SK-N-MC (cell line): ENCODE measurements at regions not wholly inside any gene's neighbourhood (a gene's known extent, or its start where the extent isn't known, plus 50 kb on each side); places are given as distances from the start of the nearest gene placed in this dataset.
"Not testable (repeated sequence)": the region's sequence is repeated elsewhere in the genome, so short reads cannot be mapped to it uniquely, and the experiment has no call there.

ENCODE experiments used
- DNase-seq: peaks from one replicate; pipeline ENCODE4 v3.0.0-alpha.2; 2011; ENCODE audit warnings: low read depth, low spot score
- H3K27ac ChIP-seq: fragments of 200-600 bp; sonication (generic); 2 replicates; pipeline ENCODE4 v1.5.1; 2016; ENCODE audit warnings: mixed run types
- H3K36me3 ChIP-seq: fragments of 200-600 bp; sonication (generic); 2 replicates; pipeline ENCODE4 v1.6.1; 2017; ENCODE audit warnings: antibody characterized with exemption, low read length, mixed read lengths; ENCODE audit not compliant: insufficient read depth
- H3K4me3 ChIP-seq: fragments of 200-600 bp; sonication (generic); 2 replicates; pipeline ENCODE4 v1.5.1; 2016
- H3K9ac ChIP-seq: fragments of 200-600 bp; sonication (generic); 2 replicates; pipeline ENCODE4 v1.8.0; 2017; ENCODE audit warnings: mixed run types, mixed read lengths; ENCODE audit not compliant: insufficient read length
- H3K9me3 ChIP-seq: fragments of 200-600 bp; sonication (generic); 2 replicates; pipeline ENCODE4 v1.6.1; 2017; ENCODE audit warnings: low read depth, mild to moderate bottlenecking, antibody characterized with exemption, low read length, moderate library complexity, mixed read lengths
- EZH2 ChIP-seq: fragments of 200-600 bp; sonication (generic); IDR thresholded peaks from one replicate; pipeline ENCODE4 v1.6.1; 2017; ENCODE audit warnings: antibody characterized with exemption
- FOXP2 ChIP-seq: optimal IDR thresholded peaks from 2 replicates; pipeline ENCODE3; 2011; ENCODE audit warnings: mild to moderate bottlenecking, moderate library complexity; ENCODE audit not compliant: insufficient read depth; ENCODE audit errors: extremely low read length, control extremely low read depth
- POLR2AphosphoS5 ChIP-seq: IDR thresholded peaks from 2 replicates; pipeline ENCODE4 v1.6.1; 2012; ENCODE audit warnings: mild to moderate bottlenecking, low read depth, low read length, borderline replicate concordance

DNA sequence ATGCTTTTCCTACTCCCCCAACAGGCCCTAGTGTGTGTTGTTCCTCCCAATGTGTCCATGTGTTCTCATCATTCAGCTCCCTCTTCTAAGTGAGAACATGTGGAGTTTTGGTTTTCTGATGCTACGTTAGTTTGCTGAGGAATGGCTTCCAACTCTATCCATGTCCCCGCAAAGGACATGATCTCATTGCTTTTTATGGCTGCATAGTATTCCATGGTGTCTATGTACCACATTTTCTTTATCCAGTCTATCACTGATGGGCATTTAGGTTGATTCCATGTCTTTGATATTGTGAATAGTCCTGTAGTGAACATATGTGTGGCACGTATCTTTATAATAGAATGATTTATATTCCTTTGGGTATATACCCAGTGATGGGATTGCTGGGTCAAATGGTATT, 72.5 kb upstream of the CCNY start:
- not testable (repeated sequence) for H3K27ac ChIP-seq, H3K4me3 ChIP-seq, H3K36me3 ChIP-seq, H3K9me3 ChIP-seq, H3K9ac ChIP-seq, DNase-seq

- not testable (repeated sequence) for DNase-seq, H3K27ac ChIP-seq, H3K9me3 ChIP-seq, H3K36me3 ChIP-seq, H3K9ac ChIP-seq, H3K4me3 ChIP-seq
These were observed 71.7 kb upstream of the CCNY start for GRCh38 chr10:35264636-35265035.

DNA sequence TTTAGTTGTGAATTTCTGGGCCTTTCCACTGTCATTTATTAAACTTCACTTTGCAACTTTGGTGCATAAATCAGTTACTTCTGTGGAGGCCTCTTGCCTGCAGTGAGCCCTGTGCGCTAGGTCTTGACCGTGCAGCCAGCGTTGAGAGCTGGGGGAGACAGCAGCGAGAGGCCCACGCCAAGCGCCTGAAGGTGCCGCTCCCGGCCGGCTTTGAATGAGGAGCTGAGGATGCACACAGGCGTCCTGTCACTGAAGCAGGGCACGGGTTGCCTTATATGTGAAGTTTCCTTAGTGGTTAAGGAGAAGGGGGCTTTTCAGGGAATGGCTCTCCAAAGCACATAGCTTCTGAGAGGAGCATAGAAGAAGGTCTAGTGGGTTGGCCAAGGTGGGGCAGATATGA, 70.9 kb upstream of the CCNY start:
- H3K36me3 ChIP-seq: no peaks in the 10 kb centered on the region
- H3K9ac ChIP-seq: no peak overlapping the region
- no peaks in the 10 kb centered on the region for H3K9me3 ChIP-seq
- no peak for DNase-seq
- H3K4me3 ChIP-seq: no peak overlapping the region
- no peak overlapping the region for H3K27ac ChIP-seq
- no peak for TF ChIP-seq FOXP2
- TF ChIP-seq POLR2AphosphoS5: no peak
- TF ChIP-seq EZH2: no peak

DNA sequence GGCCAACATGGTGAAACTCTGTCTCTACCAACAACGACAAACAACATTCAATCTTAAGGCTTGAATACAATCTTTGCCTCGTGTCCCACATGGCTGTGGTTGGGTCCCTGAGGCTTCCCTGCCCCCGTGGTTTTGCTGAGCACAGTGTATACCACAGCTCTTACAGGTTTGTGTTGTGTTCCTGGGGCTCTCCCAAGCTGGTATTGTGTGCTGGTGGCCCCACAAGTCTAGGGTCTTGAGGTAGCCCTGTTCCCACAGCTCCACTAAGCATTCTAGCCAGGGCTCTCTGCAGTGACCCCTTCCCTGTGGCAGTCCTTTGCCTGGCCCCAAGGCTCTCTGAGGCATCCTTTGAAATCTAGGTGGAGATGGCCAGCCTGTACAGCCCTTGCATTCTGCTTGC, 68.0 kb upstream of the CCNY start:
- no peak for DNase-seq
- Histone ChIP-seq H3K36me3 (no peaks in the 10 kb centered on the region), H3K9ac (no peak overlapping the region), H3K27ac (peak overlapping the region; percentile 96), H3K9me3 (no peaks in the 10 kb centered on the region), H3K4me3 (peak overlapping the region; percentile 43; the same call in 1 of the 2 replicates)
- TF ChIP-seq FOXP2 (no peak), EZH2 (no peak), POLR2AphosphoS5 (no peak)

- peak; percentile 87 for DNase-seq
- H3K27ac ChIP-seq: peak overlapping the region; percentile 96
- H3K9me3 ChIP-seq: no peaks in the 10 kb centered on the region
- H3K36me3 ChIP-seq: no peaks in the 10 kb centered on the region
- H3K9ac ChIP-seq: no peak overlapping the region
- TF ChIP-seq EZH2 (no peak), POLR2AphosphoS5 (no peak; the same call in 1 of the 2 replicates), FOXP2 (no peak)
- H3K4me3 ChIP-seq: peak overlapping the region; percentile 43; the same call in 1 of the 2 replicates
These were observed 67.5 kb upstream of the CCNY start for GRCh38 chr10:35268791-35269257.

DNA sequence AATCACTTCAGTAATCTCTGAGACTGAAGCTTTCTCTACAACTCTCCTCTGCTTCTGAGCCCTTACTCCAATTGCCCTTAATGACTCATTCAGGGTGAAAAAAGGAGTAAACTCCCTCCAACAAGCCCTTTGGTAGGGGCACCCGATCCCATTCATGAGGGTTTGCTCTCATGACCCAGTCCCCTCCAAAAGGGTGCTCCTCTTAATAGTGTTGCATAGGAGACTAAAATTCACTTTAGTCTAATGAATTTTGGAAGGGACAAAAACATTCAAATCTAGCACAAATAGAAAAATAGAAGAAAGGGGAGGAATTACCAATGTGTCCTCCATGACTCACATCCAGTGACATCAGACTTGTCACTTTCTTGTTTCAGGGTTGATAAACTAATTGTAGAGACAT, 66.2 kb upstream of the CCNY start:
- Histone ChIP-seq H3K9ac (no peak overlapping the region), H3K9me3 (no peaks in the 10 kb centered on the region), H3K36me3 (no peaks in the 10 kb centered on the region), H3K4me3 (no peak overlapping the region), H3K27ac (peak overlapping the region; percentile 78)
- no peak for TF ChIP-seq EZH2
- TF ChIP-seq FOXP2: no peak
- TF ChIP-seq POLR2AphosphoS5: no peak
- DNase-seq: no peak

- TF ChIP-seq EZH2 (no peak), POLR2AphosphoS5 (peak; percentile 36; the same call in 1 of the 2 replicates)
- Histone ChIP-seq H3K27ac (peak overlapping the region; percentile 91), H3K9ac (no peak overlapping the region), H3K36me3 (no peaks in the 10 kb centered on the region), H3K4me3 (peak overlapping the region; percentile 43), H3K9me3 (no peaks in the 10 kb centered on the region)
- peak; percentile 73 for DNase-seq
These were observed 65.0 kb upstream of the CCNY start for GRCh38 chr10:35271086-35271858.

- H3K9me3 ChIP-seq, DNase-seq, H3K36me3 ChIP-seq, H3K9ac ChIP-seq: not testable (repeated sequence)
- peak overlapping the region; percentile 91 for H3K27ac ChIP-seq
- peak overlapping the region; percentile 43 for H3K4me3 ChIP-seq
These were observed 64.5 kb upstream of the CCNY start for GRCh38 chr10:35271859-35272165.

- not testable (repeated sequence) for H3K4me3 ChIP-seq, H3K36me3 ChIP-seq, H3K9me3 ChIP-seq, H3K9ac ChIP-seq, DNase-seq, H3K27ac ChIP-seq
These were observed 63.9 kb upstream of the CCNY start for GRCh38 chr10:35272401-35272800.

- not testable (repeated sequence) for H3K4me3 ChIP-seq, H3K9me3 ChIP-seq, DNase-seq, H3K9ac ChIP-seq, H3K36me3 ChIP-seq, H3K27ac ChIP-seq
These were observed 62.3 kb upstream of the CCNY start for GRCh38 chr10:35273994-35274393.
